ENCODE measurements at regions not wholly inside any gene's neighbourhood (a gene's known extent, or its start where the extent isn't known, plus 50 kb on each side); places are given as distances from the start of the nearest gene placed in this dataset.

DNA sequence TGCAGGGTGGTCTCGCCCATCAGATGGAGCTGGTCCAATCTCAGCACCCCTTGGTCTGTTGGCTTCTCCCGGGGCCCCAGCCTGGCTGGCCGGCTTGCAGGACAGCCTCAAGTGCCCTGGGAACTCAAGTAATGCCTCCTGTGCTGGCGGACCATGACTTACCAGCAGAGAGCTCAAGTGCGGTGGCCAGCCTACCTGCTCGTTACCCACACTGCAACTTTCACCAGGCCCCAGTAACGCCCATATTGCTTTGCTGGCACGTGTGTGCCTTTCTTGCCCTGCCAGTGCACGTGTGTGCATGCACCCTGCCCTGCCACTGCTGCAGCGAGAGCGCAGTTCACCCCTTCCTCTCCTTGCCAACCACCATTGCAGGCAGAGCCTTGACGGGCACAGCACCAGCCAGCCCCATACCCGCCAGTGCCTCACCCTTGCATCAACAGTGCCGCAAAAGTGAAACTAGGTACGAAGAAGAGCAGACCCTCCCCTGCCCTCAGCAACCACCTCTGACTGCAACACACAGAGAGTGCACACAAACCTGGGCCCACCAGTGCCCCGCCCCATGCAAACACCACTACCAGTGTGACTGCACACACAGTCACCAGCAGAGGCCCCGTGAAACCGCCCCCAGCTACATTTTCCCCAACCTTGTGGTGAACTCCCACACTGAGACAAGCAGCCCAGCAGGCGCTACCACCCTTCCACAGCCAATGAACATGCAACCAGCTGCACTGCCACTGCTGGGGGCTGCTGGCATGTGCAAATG is 88.9 kb upstream of the POU3F4 start (continued):
- TF ChIP-seq, protein P1, sequence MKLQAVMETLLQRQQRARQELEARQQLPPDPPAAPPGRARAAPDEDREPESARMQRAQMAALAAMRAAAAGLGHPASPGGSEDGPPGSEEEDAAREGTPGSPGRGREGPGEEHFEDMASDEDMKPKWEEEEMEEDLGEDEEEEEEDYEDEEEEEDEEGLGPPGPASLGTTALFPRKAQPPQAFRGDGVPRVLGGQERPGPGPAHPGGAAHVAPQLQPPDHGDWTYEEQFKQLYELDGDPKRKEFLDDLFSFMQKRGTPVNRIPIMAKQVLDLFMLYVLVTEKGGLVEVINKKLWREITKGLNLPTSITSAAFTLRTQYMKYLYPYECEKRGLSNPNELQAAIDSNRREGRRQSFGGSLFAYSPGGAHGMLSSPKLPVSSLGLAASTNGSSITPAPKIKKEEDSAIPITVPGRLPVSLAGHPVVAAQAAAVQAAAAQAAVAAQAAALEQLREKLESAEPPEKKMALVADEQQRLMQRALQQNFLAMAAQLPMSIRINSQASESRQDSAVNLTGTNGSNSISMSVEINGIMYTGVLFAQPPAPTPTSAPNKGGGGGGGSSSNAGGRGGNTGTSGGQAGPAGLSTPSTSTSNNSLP (IDR thresholded peaks at IDR 0.05; ENCODE audit: borderline replicate concordance, low read depth, low read length): no peak
- no peak for TF ChIP-seq GABPB1 (CRISPR knock-in tag; IDR thresholded peaks at IDR 0.05)

DNA sequence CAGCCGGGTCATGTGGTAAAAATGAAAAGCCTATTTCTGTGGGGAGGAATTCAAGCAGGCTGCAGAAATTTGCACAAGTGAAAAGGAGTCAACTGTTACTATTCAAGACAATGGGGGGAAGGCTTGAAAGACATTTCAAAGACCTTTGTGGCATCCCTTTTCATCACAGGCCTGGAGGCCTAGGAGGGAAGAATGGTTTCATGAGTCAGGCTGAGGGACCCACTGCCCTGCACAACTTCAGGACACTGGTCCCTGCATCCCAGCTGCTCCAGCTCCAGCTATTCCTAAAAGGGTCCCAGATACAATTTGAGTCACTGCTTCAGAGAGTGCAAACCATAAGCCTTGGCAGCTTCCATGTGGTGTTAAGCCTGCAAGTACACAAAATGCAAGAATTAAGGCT is 85.3 kb upstream of the POU3F4 start:
- no TSS peak for BruUV-seq (replicated peaks)
- no peak for TF ChIP-seq IFI16 (CRISPR knock-in tag; IDR thresholded peaks at IDR 0.05)
- TF ChIP-seq, protein P2, sequence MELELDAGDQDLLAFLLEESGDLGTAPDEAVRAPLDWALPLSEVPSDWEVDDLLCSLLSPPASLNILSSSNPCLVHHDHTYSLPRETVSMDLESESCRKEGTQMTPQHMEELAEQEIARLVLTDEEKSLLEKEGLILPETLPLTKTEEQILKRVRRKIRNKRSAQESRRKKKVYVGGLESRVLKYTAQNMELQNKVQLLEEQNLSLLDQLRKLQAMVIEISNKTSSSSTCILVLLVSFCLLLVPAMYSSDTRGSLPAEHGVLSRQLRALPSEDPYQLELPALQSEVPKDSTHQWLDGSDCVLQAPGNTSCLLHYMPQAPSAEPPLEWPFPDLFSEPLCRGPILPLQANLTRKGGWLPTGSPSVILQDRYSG (tag; conservative IDR thresholded peaks at IDR 0.05; ENCODE audit: low read depth): no peak
- TF ChIP-seq TCFL5 (CRISPR knock-in tag; conservative IDR thresholded peaks at IDR 0.05): no peak
- TF ChIP-seq, protein P3, sequence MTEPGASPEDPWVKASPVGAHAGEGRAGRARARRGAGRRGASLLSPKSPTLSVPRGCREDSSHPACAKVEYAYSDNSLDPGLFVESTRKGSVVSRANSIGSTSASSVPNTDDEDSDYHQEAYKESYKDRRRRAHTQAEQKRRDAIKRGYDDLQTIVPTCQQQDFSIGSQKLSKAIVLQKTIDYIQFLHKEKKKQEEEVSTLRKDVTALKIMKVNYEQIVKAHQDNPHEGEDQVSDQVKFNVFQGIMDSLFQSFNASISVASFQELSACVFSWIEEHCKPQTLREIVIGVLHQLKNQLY (CRISPR knock-in tag; conservative IDR thresholded peaks at IDR 0.05): no peak

More for the DNA sequence above, 85.3 kb upstream of the POU3F4 start:
- H3K4me1 ChIP-seq (replicated peaks in 1 of 2; ENCODE audit: control insufficient read depth in 2 of 2, insufficient read depth in 2 of 2, low read length in 2 of 2): no peaks in the 10 kb centered on the region
- no peaks in the 10 kb centered on the region for H4K20me1 ChIP-seq (replicated peaks; ENCODE audit: control insufficient read depth, insufficient read depth, low read length)
- no peak overlapping the region for H3K27ac ChIP-seq (ENCODE audit: extremely low read depth, low read depth, low read length)
- H2AFZ ChIP-seq (ENCODE audit: low read depth, low read length): no peak overlapping the region
- H3K4me2 ChIP-seq (ENCODE audit: insufficient read depth, low read length): no peak overlapping the region
- DNase-seq (ENCODE audit: extremely low read depth in 1 of 4, low spot score in 3 of 4): no peak
- H3K36me3 ChIP-seq (ENCODE audit: control insufficient read depth, insufficient read depth, low read length): no peaks in the 10 kb centered on the region
- in situ Hi-C loops (cut with MboI) (no loop called here), intact Hi-C loops (cut with micrococcal nuclease) (no loop called here)
- ChIA-PET CTCF (ENCODE audit: low intra/inter-chr PET ratio) (no interaction called here), POLR2A (no interaction called here)
- FAIRE-seq: no peak
- no peak overlapping the region for H3K9ac ChIP-seq (ENCODE audit: insufficient read depth in 1 of 2, low read depth in 2 of 2, low read length in 2 of 2)
- WGBS (ENCODE audit: insufficient coverage, low coverage, missing lambda C conversion rate): 0% methylated on average over 1 of the region's 1 CpG
- H3K79me2 ChIP-seq (ENCODE audit: control insufficient read depth, insufficient read depth, low read length): no peaks in the 10 kb centered on the region
- no peak overlapping the region for H3K4me3 ChIP-seq
- H3K27me3 ChIP-seq (ENCODE audit: control insufficient read depth in 2 of 2, insufficient read depth in 2 of 2, low read length in 2 of 2): no peaks in the 10 kb centered on the region
- H3K9me3 ChIP-seq (replicated peaks; ENCODE audit: control insufficient read depth, insufficient read depth, low read depth, low read length): no peaks in the 10 kb centered on the region
- no peaks in the 10 kb centered on the region for H3K9me1 ChIP-seq (ENCODE audit: control insufficient read depth, insufficient read depth, low read length)
- no peak for ATAC-seq
